ENCODE measurements at regions not wholly inside any gene's neighbourhood (a gene's known extent, or its start where the extent isn't known, plus 50 kb on each side); places are given as distances from the start of the nearest gene placed in this dataset.

GRCh38 chr2:236692937-236693336 lies 123.3 kb downstream of the ACKR3 start:
- no peak for DNase-seq

GRCh38 chr2:236693531-236693930 lies 123.9 kb downstream of the ACKR3 start:
- DNase-seq, result no peak

- DNase-seq, result no peak
These were observed 124.7 kb downstream of the ACKR3 start for GRCh38 chr2:236694146-236694888.

GRCh38 chr2:236696834-236697233 lies 127.2 kb downstream of the ACKR3 start:
- DNase-seq, result no peak

- no peak for DNase-seq
These were observed 128.5 kb downstream of the ACKR3 start for GRCh38 chr2:236698016-236698627.

- DNase-seq, result no peak
These were observed 131.1 kb downstream of the ACKR3 start for GRCh38 chr2:236700703-236701102.

- DNase-seq, result no peak
These were observed 133.2 kb downstream of the ACKR3 start for GRCh38 chr2:236702657-236703372.

- DNase-seq, result no peak
These were observed 133.7 kb downstream of the ACKR3 start for GRCh38 chr2:236703373-236703709.

- no peak for DNase-seq
These were observed 134.3 kb downstream of the ACKR3 start for GRCh38 chr2:236703906-236704305.

- no peak for DNase-seq
These were observed 135.3 kb downstream of the ACKR3 start for GRCh38 chr2:236704887-236705286.

GRCh38 chr2:236705295-236706105 lies 135.9 kb downstream of the ACKR3 start:
- DNase-seq, result no peak

GRCh38 chr2:236706288-236706687 lies 136.7 kb downstream of the ACKR3 start:
- DNase-seq, result no peak

- DNase-seq, result no peak
These were observed 137.2 kb downstream of the ACKR3 start for GRCh38 chr2:236706803-236707202.

- peak; percentile 4 for DNase-seq
These were observed 141.8 kb downstream of the ACKR3 start for GRCh38 chr2:236711440-236711839.

GRCh38 chr2:236712304-236712703 lies 142.7 kb downstream of the ACKR3 start:
- DNase-seq, result no peak

GRCh38 chr2:236712961-236713673 lies 143.5 kb downstream of the ACKR3 start:
- DNase-seq, result no peak

- DNase-seq, result no peak
These were observed 144.5 kb downstream of the ACKR3 start for GRCh38 chr2:236714080-236714479.

- no peak for DNase-seq
These were observed 145.5 kb downstream of the ACKR3 start for GRCh38 chr2:236715077-236715476.

GRCh38 chr2:236715491-236715961 lies 145.9 kb downstream of the ACKR3 start:
- no peak for DNase-seq

GRCh38 chr2:236717120-236717519 lies 147.5 kb downstream of the ACKR3 start:
- no peak for DNase-seq

- no peak for DNase-seq
These were observed 148.1 kb downstream of the ACKR3 start for GRCh38 chr2:236717729-236718128.

- DNase-seq, result no peak
These were observed 148.8 kb downstream of the ACKR3 start for GRCh38 chr2:236718207-236718992.
